ENCODE measurements at regions not wholly inside any gene's neighbourhood (a gene's known extent, or its start where the extent isn't known, plus 50 kb on each side); places are given as distances from the start of the nearest gene placed in this dataset.

DNA sequence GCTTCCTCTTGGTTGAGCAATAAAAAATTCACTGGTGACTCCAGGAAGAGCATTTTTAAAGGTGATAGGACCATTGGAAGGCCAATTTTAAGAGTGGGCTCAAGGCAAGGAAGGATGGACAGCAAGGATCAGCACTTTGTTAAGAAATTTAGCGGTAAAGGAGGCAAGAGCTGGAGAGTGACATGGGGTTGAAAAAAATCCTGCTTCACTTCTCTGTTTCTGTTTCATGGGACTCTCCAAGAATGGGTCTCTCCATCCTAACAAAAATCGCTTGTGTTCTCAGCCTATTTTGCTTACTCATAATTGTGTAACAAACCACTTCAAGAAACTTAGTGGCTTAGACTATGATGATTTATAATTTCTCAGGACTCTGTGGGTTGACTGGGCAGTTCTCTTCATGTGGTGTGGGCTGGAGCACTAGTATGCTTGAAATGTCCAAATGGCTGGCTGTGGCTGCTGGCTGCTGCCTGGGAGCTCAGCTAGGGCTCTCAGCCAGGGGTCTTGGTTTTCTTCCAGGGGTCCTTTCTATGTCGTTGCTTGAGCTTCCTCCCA lies 59.8 kb upstream of the ZNRF2 start:
- H3K36me3 Mint-ChIP-seq (ENCODE audit: low read depth) = no peaks in the 10 kb centered on the region
- intact Hi-C loops (cut with DNase I, micrococcal nuclease) = no loop called here
- H3K27ac ChIP-seq (ENCODE audit: low read depth in 1 of 2, low read length in 2 of 2) = no peak overlapping the region
- H3K4me3 Mint-ChIP-seq = no peak overlapping the region
- no peak for TF ChIP-seq CTCF (IDR thresholded peaks at IDR 0.05)
- DNase-seq (peak in 3 of 14 experiments; percentile 27 to 55 (median 41)), ATAC-seq (ENCODE audit: poor library complexity) (no peak)
- H3K4me1 ChIP-seq (ENCODE audit: insufficient read depth, low read length) = no peaks in the 10 kb centered on the region
- H3K4me3 ChIP-seq (ENCODE audit: low read length) = no peak overlapping the region
- H3K4me1 Mint-ChIP-seq (ENCODE audit: low read depth) = no peaks in the 10 kb centered on the region
- H3K27ac Mint-ChIP-seq = no peak overlapping the region
- H3K27me3 ChIP-seq (ENCODE audit: control insufficient read depth in 1 of 2, insufficient read depth in 2 of 2, low read length in 2 of 2) = no peaks in the 10 kb centered on the region
- H3K36me3 ChIP-seq (ENCODE audit: insufficient read depth, low read length) = no peaks in the 10 kb centered on the region
- CTCF ChIA-PET = interaction anchor here (0.9 kb wide), 1 partner anchor 340 kb away, joined by 3 read pairs; no protein-coding TSS in a partner anchor
- H3K9me3 Mint-ChIP-seq = no peaks in the 10 kb centered on the region
- peaks cover 0 to 1% of the 10 kb centered on the region in 2 experiments for H3K9me3 ChIP-seq (ENCODE audit: control insufficient read depth in 1 of 2, insufficient read depth in 1 of 2, low read length in 2 of 2)
- no peaks in the 10 kb centered on the region for H3K27me3 Mint-ChIP-seq
- POLR2A ChIA-PET = no interaction called here

DNA sequence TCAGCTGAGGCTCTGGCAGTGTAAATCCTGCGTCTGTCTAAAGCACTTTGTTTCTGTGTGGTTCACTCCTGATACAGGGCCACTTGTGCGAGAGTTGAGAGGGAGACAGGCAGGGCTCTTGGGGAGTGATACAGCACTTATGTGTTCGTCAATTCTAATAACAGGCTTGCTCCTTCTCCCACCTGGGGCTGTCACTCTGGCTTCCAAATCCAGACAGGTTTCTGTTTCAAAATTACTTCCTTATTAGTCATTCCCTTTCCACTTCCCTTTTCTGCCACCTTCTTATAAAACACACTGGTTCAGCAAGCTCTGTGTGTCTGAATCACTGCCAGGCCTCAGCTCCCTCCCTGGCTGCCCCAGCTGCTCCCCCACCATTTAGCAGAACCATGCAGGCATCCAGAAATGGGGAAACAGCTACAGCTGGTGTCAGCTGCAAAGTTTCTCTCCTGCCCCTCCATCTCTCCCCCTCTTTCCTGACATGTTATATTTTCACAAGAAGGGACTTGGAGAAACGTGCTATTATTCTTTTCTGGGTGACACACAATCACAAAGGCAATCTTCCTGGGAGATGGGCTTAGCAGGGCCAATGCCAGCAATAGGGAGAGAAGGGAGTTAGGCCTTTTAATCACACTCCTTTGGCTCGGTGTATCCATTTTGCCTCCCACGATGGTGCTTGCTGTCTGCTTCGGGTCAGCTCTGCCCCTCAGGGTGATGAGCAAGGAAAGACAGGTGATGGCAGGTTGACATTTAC lies 58.4 kb upstream of the ZNRF2 start:
- no peak overlapping the region for H3K4me3 ChIP-seq (ENCODE audit: low read length)
- DNase-seq (peak in 3 of 14 experiments; percentile 38 to 74 (median 64)), ATAC-seq (ENCODE audit: poor library complexity) (no peak)
- Mint-ChIP-seq H3K27ac (no peak overlapping the region), H3K36me3 (ENCODE audit: low read depth) (no peaks in the 10 kb centered on the region), H3K27me3 (no peaks in the 10 kb centered on the region), H3K9me3 (no peaks in the 10 kb centered on the region), H3K4me1 (ENCODE audit: low read depth) (no peaks in the 10 kb centered on the region), H3K4me3 (no peak overlapping the region)
- no peaks in the 10 kb centered on the region for H3K4me1 ChIP-seq (ENCODE audit: insufficient read depth, low read length)
- H3K27ac ChIP-seq (ENCODE audit: low read depth in 1 of 2, low read length in 2 of 2) = no peak overlapping the region
- intact Hi-C loops (cut with DNase I, micrococcal nuclease) = no loop called here
- H3K9me3 ChIP-seq (ENCODE audit: control insufficient read depth in 1 of 2, insufficient read depth in 1 of 2, low read length in 2 of 2) = no peaks in the 10 kb centered on the region
- no peak for TF ChIP-seq CTCF (IDR thresholded peaks at IDR 0.05)
- CTCF ChIA-PET = no interaction called here
- no peaks in the 10 kb centered on the region for H3K36me3 ChIP-seq (ENCODE audit: insufficient read depth, low read length)
- H3K27me3 ChIP-seq (ENCODE audit: control insufficient read depth in 1 of 2, insufficient read depth in 2 of 2, low read length in 2 of 2) = no peaks in the 10 kb centered on the region
- POLR2A ChIA-PET = no interaction called here

DNA sequence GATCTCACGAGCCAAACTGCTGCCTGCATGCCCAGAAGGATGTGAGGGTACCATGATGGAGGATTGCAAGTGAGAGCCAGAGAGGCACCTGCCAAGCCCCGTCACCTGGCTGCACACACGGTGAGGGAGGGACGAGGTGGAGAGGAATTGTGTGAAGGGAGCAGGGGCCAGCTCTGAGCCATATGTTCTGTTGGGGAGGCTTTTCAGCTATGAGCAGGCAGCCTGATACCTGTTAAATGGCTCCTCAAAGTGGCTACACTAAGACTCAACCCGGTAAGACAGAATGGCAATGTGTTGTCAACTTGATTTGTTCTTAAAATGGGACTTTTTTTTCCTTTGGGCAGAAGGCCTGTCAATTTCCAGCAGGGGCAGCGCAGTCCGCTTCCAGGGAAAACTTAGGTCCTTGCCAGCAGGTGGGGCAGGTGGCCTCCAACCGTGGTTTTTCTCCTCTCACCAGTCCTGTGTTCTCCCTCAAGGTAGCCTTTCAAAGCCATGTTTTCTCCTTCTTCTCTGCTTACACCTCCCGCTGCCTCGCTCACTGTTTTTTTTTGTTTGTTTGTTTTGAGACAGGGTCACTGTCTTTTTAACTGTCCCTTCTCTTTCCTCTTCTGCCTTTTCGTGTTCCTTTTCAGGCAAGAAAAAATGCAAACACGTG lies 57.7 kb upstream of the ZNRF2 start:
- Mint-ChIP-seq H3K4me3 (no peak overlapping the region), H3K27me3 (no peaks in the 10 kb centered on the region), H3K36me3 (ENCODE audit: low read depth) (no peaks in the 10 kb centered on the region), H3K9me3 (no peaks in the 10 kb centered on the region), H3K27ac (no peak overlapping the region), H3K4me1 (ENCODE audit: low read depth) (no peaks in the 10 kb centered on the region)
- intact Hi-C loops (cut with DNase I, micrococcal nuclease) = loop anchor here in 1 of 2 experiments (1.0 kb wide), 1 partner anchor 42 kb away; no protein-coding TSS in a partner anchor
- ATAC-seq (ENCODE audit: poor library complexity) = no peak
- no peak overlapping the region for H3K4me3 ChIP-seq (ENCODE audit: low read length)
- no peaks in the 10 kb centered on the region for H3K36me3 ChIP-seq (ENCODE audit: insufficient read depth, low read length)
- POLR2A ChIA-PET = no interaction called here
- no peaks in the 10 kb centered on the region for H3K27me3 ChIP-seq (ENCODE audit: control insufficient read depth in 1 of 2, insufficient read depth in 2 of 2, low read length in 2 of 2)
- H3K9me3 ChIP-seq (ENCODE audit: control insufficient read depth in 1 of 2, insufficient read depth in 1 of 2, low read length in 2 of 2) = no peaks in the 10 kb centered on the region
- H3K27ac ChIP-seq (ENCODE audit: low read depth in 1 of 2, low read length in 2 of 2) = no peak overlapping the region
- no peak for TF ChIP-seq CTCF (IDR thresholded peaks at IDR 0.05)
- CTCF ChIA-PET = no interaction called here
- no peaks in the 10 kb centered on the region for H3K4me1 ChIP-seq (ENCODE audit: insufficient read depth, low read length)
- peak in 3 of 14 experiments; percentile 20 to 40 (median 23) for DNase-seq
